Calu3 (cell line): ENCODE measurements at regions not wholly inside any gene's neighbourhood (a gene's known extent, or its start where the extent isn't known, plus 50 kb on each side); places are given as distances from the start of the nearest gene placed in this dataset.

ENCODE experiments used
- BruUV-seq: library from RNA; stranded (reverse); fragments of 400-500 nt; replicated peaks from 2 replicates; lab custom pipeline; 2021; lab: Mats Ljungman, UMichigan
- CTCF ChIA-PET: fragments of 300-600 bp; sonication (Branson Sonifier 250); formaldehyde crosslinking; loops from one replicate; lab custom pipeline; 2022; ENCODE audit warnings: antibody characterized with exemption; lab: Charles Lee
- DNase-seq: peaks from one replicate; pipeline ENCODE4 v3.0.0; 2022
- H3K27ac Mint-ChIP-seq: one replicate; pipeline ENCODE4 v1.8.0; 2022; ENCODE audit warnings: mixed read lengths; ENCODE audit not compliant: unreplicated experiment
- H3K27me3 Mint-ChIP-seq: one replicate; pipeline ENCODE4 v1.8.0; 2022; ENCODE audit warnings: mixed read lengths; ENCODE audit not compliant: unreplicated experiment
- H3K36me3 Mint-ChIP-seq: one replicate; pipeline ENCODE4 v1.8.0; 2022; ENCODE audit warnings: mild to moderate bottlenecking, moderate library complexity, mixed read lengths; ENCODE audit not compliant: insufficient read depth, unreplicated experiment
- H3K4me1 Mint-ChIP-seq: one replicate; pipeline ENCODE4 v1.8.0; 2022; ENCODE audit warnings: mild to moderate bottlenecking, low read depth, mixed read lengths; ENCODE audit not compliant: unreplicated experiment
- H3K4me3 Mint-ChIP-seq: one replicate; pipeline ENCODE4 v1.8.0; 2022; ENCODE audit warnings: mild to moderate bottlenecking, low read depth, moderate library complexity, mixed read lengths; ENCODE audit not compliant: unreplicated experiment
- H3K9me3 Mint-ChIP-seq: one replicate; pipeline ENCODE4 v1.8.0; 2022; ENCODE audit warnings: low read depth, mixed read lengths; ENCODE audit not compliant: unreplicated experiment
- intact Hi-C: fragments of 100-400 bp; cut with micrococcal nuclease; formaldehyde crosslinking; loops from one replicate; pipeline ENCODE4 v1.10.0; 2022; ENCODE audit not compliant: unreplicated experiment
- TF ChIP-seq, protein P1 (sequence below): fragments of 200-600 bp; IDR thresholded peaks from one replicate; pipeline ENCODE4 v1.8.0; 2022; ENCODE audit warnings: antibody characterized with exemption; ENCODE audit not compliant: unreplicated experiment

DNA sequence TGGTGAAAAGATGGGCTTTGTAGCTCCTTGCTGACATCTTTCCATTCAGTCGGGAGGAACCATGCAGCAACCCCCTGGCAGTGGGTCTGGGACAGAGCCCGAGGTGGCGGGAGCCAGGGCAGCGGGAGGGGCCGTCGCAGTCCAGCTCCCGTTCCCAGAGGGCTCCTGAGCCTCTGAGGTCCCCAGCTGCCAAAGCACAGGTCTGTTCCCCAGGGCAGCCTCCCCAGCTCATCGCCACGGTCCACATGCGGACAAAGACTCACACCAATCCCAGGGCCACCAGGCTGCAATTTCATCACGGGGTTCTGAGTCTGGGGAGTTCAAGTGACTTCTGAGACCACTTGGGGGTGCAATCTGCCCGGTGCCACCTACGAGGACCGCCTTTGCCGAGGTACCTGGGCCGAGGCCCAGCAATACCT, 196.0 kb downstream of the RBFOX3 start:
- intact Hi-C loops: no loop called here
- Mint-ChIP-seq H3K27me3 (peaks cover 56% of the 10 kb centered on the region), H3K9me3 (no peaks in the 10 kb centered on the region), H3K4me3 (no peak overlapping the region), H3K36me3 (peaks cover 3% of the 10 kb centered on the region), H3K4me1 (no peaks in the 10 kb centered on the region), H3K27ac (no peak overlapping the region)
- TF ChIP-seq, protein P1, sequence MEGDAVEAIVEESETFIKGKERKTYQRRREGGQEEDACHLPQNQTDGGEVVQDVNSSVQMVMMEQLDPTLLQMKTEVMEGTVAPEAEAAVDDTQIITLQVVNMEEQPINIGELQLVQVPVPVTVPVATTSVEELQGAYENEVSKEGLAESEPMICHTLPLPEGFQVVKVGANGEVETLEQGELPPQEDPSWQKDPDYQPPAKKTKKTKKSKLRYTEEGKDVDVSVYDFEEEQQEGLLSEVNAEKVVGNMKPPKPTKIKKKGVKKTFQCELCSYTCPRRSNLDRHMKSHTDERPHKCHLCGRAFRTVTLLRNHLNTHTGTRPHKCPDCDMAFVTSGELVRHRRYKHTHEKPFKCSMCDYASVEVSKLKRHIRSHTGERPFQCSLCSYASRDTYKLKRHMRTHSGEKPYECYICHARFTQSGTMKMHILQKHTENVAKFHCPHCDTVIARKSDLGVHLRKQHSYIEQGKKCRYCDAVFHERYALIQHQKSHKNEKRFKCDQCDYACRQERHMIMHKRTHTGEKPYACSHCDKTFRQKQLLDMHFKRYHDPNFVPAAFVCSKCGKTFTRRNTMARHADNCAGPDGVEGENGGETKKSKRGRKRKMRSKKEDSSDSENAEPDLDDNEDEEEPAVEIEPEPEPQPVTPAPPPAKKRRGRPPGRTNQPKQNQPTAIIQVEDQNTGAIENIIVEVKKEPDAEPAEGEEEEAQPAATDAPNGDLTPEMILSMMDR: no peak
- BruUV-seq: no TSS peak
- CTCF ChIA-PET: no interaction called here
- DNase-seq: no peak

GRCh38 chr17:79414063-79414792, 196.6 kb downstream of the RBFOX3 start:
- no peak overlapping the region for H3K4me3 Mint-ChIP-seq
- TF ChIP-seq, protein P1: no peak
- H3K27me3 Mint-ChIP-seq: peaks cover 50% of the 10 kb centered on the region
- no peak for DNase-seq
- H3K36me3 Mint-ChIP-seq: peaks cover 3% of the 10 kb centered on the region
- CTCF ChIA-PET: no interaction called here
- intact Hi-C loops: no loop called here
- no peaks in the 10 kb centered on the region for H3K9me3 Mint-ChIP-seq
- BruUV-seq: no TSS peak
- no peak overlapping the region for H3K27ac Mint-ChIP-seq
- H3K4me1 Mint-ChIP-seq: no peaks in the 10 kb centered on the region

- Mint-ChIP-seq H3K27ac (no peak overlapping the region), H3K4me3 (no peak overlapping the region), H3K4me1 (no peaks in the 10 kb centered on the region), H3K27me3 (peaks cover 44% of the 10 kb centered on the region), H3K36me3 (peaks cover 3% of the 10 kb centered on the region), H3K9me3 (no peaks in the 10 kb centered on the region)
- DNase-seq: no peak
- BruUV-seq: no TSS peak
- TF ChIP-seq, protein P1: no peak
- CTCF ChIA-PET: no interaction called here
- intact Hi-C loops: no loop called here
Measured at GRCh38 chr17:79413611-79414010, 197.2 kb downstream of the RBFOX3 start.

DNA sequence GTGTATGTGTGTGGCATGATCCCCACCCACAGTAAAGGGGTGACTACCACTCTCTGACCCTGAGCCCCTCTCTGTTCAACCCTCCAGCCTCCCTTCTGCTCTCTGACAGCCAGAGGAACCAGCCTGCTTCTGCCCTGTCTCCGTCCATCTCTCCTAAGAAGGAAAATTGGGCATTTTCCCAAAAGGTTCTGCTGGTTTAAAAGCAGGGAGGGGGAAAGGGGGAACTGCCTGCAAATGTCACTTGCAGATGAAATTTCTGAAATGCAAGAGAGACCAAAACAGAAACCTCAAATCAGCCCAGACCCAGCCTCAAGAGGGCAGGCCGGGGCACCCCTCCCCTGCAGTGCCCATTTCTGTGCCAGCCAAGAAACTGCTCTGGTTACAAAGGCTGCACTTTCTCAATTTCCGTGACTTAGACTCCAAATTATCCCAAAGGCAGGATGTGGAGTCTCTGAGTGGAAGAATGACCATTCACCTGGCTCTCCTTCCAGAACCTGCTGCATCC, 197.9 kb downstream of the RBFOX3 start:
- Mint-ChIP-seq H3K27ac (no peak overlapping the region), H3K36me3 (peaks cover 3% of the 10 kb centered on the region), H3K4me3 (no peak overlapping the region), H3K9me3 (no peaks in the 10 kb centered on the region), H3K4me1 (no peaks in the 10 kb centered on the region), H3K27me3 (peaks cover 37% of the 10 kb centered on the region)
- no peak for DNase-seq
- no TSS peak for BruUV-seq
- intact Hi-C loops: no loop called here
- CTCF ChIA-PET: no interaction called here
- TF ChIP-seq, protein P1: no peak
